ENCODE measurements at regions not wholly inside any gene's neighbourhood (a gene's known extent, or its start where the extent isn't known, plus 50 kb on each side); places are given as distances from the start of the nearest gene placed in this dataset.

GRCh38 chrX:20369468-20369867 is 102.8 kb upstream of the RPS6KA3 start:
- TF ChIP-seq POLR2AphosphoS5 (IDR thresholded peaks at IDR 0.05; ENCODE audit: insufficient read depth in 1 of 2, low read depth in 1 of 2) = no peak
- TF ChIP-seq CTCF (IDR thresholded peaks at IDR 0.05) = no peak
- no peak for TF ChIP-seq POLR2A (IDR thresholded peaks at IDR 0.05)
